K562 (cell line): ENCODE measurements at regions not wholly inside any gene's neighbourhood (a gene's known extent, or its start where the extent isn't known, plus 50 kb on each side); places are given as distances from the start of the nearest gene placed in this dataset.

Source experiments
- ATAC-seq: fragments of 200-7000 bp; cut with Tn5 transposase; 3 replicates; pipeline ENCODE4 v1.9.1; 2020; ENCODE audit warnings: moderate library complexity
- BruUV-seq: library from RNA; stranded (reverse); fragments of 400-500 nt; replicated peaks from 2 replicates; lab custom pipeline; 2021; lab: Mats Ljungman, UMichigan
- CTCF ChIA-PET: fragments of 300-600 bp; formaldehyde crosslinking; extraction: SDS; loops from one replicate; lab custom pipeline; 2021; ENCODE audit warnings: low intra/inter-chr PET ratio; lab: Yijun Ruan, JAX
- POLR2A ChIA-PET: fragments of 300-600, 350-650 bp; sonication (Branson Sonifier 250); formaldehyde crosslinking; extraction: SDS; loops from one replicate; lab custom pipeline; 2021; ENCODE audit warnings: antibody characterized with exemption, inconsistent platforms; lab: Yijun Ruan, JAX
- DNase-seq, 4 experiments: peaks; one replicate each; pipeline versions ENCODE4 v3.0.0 to v3.0.0-alpha.2; 2011 to 2018; ENCODE audit warnings: low spot score in 3 of 4, mixed read lengths in 3 of 4; ENCODE audit errors: extremely low read depth in 1 of 4
- FAIRE-seq: peaks from 2 replicates; lab custom pipeline; 2011; peaks lifted over from hg19 to GRCh38; lab: Jason Lieb, UNC
- H2AFZ ChIP-seq: 2 replicates; pipeline ENCODE4 v1.6.0; 2011; ENCODE audit warnings: low read depth, low read length, control low read depth, inconsistent platforms
- H3K27ac ChIP-seq: fragments of 200-600 bp; 3 replicates; pipeline ENCODE4 v1.8.0; 2011; ENCODE audit warnings: low read depth, mild to moderate bottlenecking, control low read depth, inconsistent platforms, low read length, moderate library complexity, mixed read lengths; ENCODE audit errors: extremely low read depth
- H3K27me3 ChIP-seq, 2 experiments: fragments of 300-600 bp in 1 of 2; 2 replicates in 1 of 2; 3 replicates in 1 of 2; pipeline versions ENCODE4 v1.6.0 to v1.8.0; 2011; ENCODE audit warnings: inconsistent platforms in 2 of 2, low read length in 2 of 2, mild to moderate bottlenecking in 1 of 2, mixed read lengths in 1 of 2, moderate library complexity in 1 of 2; ENCODE audit not compliant: control insufficient read depth in 2 of 2, insufficient read depth in 2 of 2
- H3K36me3 ChIP-seq: fragments of 300-600 bp; 3 replicates; pipeline ENCODE4 v1.8.0; 2011; ENCODE audit warnings: mild to moderate bottlenecking, low read length, inconsistent platforms; ENCODE audit not compliant: control insufficient read depth, insufficient read depth
- H3K4me1 ChIP-seq, 2 experiments: fragments of 200-600 bp in 1 of 2; replicated peaks in 1 of 2; 2 replicates in 1 of 2; 3 replicates in 1 of 2; pipeline versions ENCODE4 v1.5.1 to v1.8.0; 2011; ENCODE audit warnings: inconsistent platforms in 2 of 2, low read length in 2 of 2, mild to moderate bottlenecking in 1 of 2, mixed read lengths in 1 of 2, moderate library complexity in 1 of 2; ENCODE audit not compliant: control insufficient read depth in 2 of 2, insufficient read depth in 2 of 2
- H3K4me2 ChIP-seq: 2 replicates; pipeline ENCODE4 v1.6.1; 2011; ENCODE audit warnings: low read length, control low read depth, inconsistent platforms, mixed read lengths; ENCODE audit not compliant: insufficient read depth
- H3K4me3 ChIP-seq: fragments of 200-600 bp; sonication (generic), shearing (Covaris generic); 2 replicates; pipeline ENCODE4 v1.5.1; 2016; ENCODE audit warnings: control low read depth, inconsistent platforms
- H3K79me2 ChIP-seq: fragments of 200-600 bp; 3 replicates; pipeline ENCODE4 v1.8.0; 2011; ENCODE audit warnings: low read length, inconsistent platforms; ENCODE audit not compliant: control insufficient read depth, insufficient read depth
- H3K9ac ChIP-seq, 2 experiments: 2 replicates each; pipeline versions ENCODE4 v1.6.0 to v1.6.1; 2011; ENCODE audit warnings: low read depth in 2 of 2, low read length in 2 of 2, control low read depth in 1 of 2, inconsistent platforms in 1 of 2, mild to moderate bottlenecking in 1 of 2, mixed read lengths in 1 of 2; ENCODE audit not compliant: insufficient read depth in 1 of 2
- H3K9me1 ChIP-seq: one replicate; pipeline ENCODE4 v1.6.0; 2011; ENCODE audit warnings: inconsistent platforms, mild to moderate bottlenecking, low read length, moderate library complexity; ENCODE audit not compliant: control insufficient read depth, insufficient read depth
- H3K9me3 ChIP-seq: replicated peaks from 2 replicates; pipeline ENCODE4 v1.5.1; 2011; ENCODE audit warnings: low read depth, low read length, inconsistent platforms; ENCODE audit not compliant: control insufficient read depth, insufficient read depth
- H4K20me1 ChIP-seq: replicated peaks from 2 replicates; pipeline ENCODE4 v1.6.1; 2011; ENCODE audit warnings: low read length, inconsistent platforms, mixed read lengths; ENCODE audit not compliant: control insufficient read depth, insufficient read depth
- ARHGAP35 ChIP-seq: fragments of 450-650 bp; IDR thresholded peaks from 2 replicates; pipeline ENCODE4 v1.6.1; 2018; ENCODE audit not compliant: partially characterized antibody
- CHD4 ChIP-seq: fragments of 200-600 bp; sonication (generic); IDR thresholded peaks from 3 replicates; pipeline ENCODE4 v1.6.1; 2012; ENCODE audit warnings: low read depth, mild to moderate bottlenecking, mixed read lengths, low read length, inconsistent platforms; ENCODE audit not compliant: insufficient read depth, insufficient replicate concordance, poor library complexity, severe bottlenecking
- FOXA3 ChIP-seq, 2 experiments: fragments of 450-650 bp in 1 of 2; sonication (generic) in 1 of 2; formaldehyde crosslinking; IDR thresholded peaks in 1 of 2; conservative IDR thresholded peaks in 1 of 2; 2 replicates each; pipeline versions ENCODE4 v1.4.0 to v1.8.0; 2020 to 2022; ENCODE audit warnings: mild to moderate bottlenecking in 2 of 2, missing genetic modification reagents in 1 of 2
- KLF6 ChIP-seq: fragments of 250-450 bp; sonication (Bioruptor Pico); IDR thresholded peaks from 2 replicates; pipeline ENCODE4 v1.4.0; 2020; ENCODE audit warnings: mild to moderate bottlenecking, moderate library complexity, borderline replicate concordance
- MYNN ChIP-seq, 2 experiments: sonication (generic); formaldehyde crosslinking in 1 of 2; IDR thresholded peaks; 2 replicates each; pipeline versions ENCODE4 v1.5.0 to v1.6.1; 2016 to 2020; ENCODE audit warnings: antibody characterized with exemption in 1 of 2, missing genetic modification reagents in 1 of 2
- NCOA4 ChIP-seq: fragments of 450-650 bp; IDR thresholded peaks from 2 replicates; pipeline ENCODE4 v1.6.1; 2018; ENCODE audit warnings: mild to moderate bottlenecking; ENCODE audit not compliant: partially characterized antibody
- POLR2H ChIP-seq: IDR thresholded peaks from 2 replicates; pipeline ENCODE4 v1.6.1; 2016; ENCODE audit warnings: missing genetic modification characterization, low read depth, mild to moderate bottlenecking, control low read depth, missing compliant biosample characterization, moderate library complexity
- RHOXF2B ChIP-seq: fragments of 250-450 bp; sonication (Bioruptor Pico); conservative IDR thresholded peaks from 2 replicates; pipeline ENCODE4 v1.5.1; 2021
- SMARCB1 ChIP-seq: IDR thresholded peaks from 2 replicates; pipeline ENCODE4 v1.6.1; 2011; ENCODE audit warnings: improper control_type of control experiment, low read depth; ENCODE audit not compliant: insufficient read length
- TCF7L2 ChIP-seq: fragments of 150-350 bp; IDR thresholded peaks from 2 replicates; pipeline ENCODE4 v1.6.1; 2016; ENCODE audit warnings: low read depth, mild to moderate bottlenecking, low read length, moderate library complexity
- USF2 ChIP-seq: sonication (generic); formaldehyde crosslinking; IDR thresholded peaks from 2 replicates; pipeline ENCODE4 v1.5.0; 2020; ENCODE audit warnings: missing genetic modification reagents
- WHSC1 ChIP-seq: IDR thresholded peaks from one replicate; pipeline ENCODE4 v1.6.1; 2012; ENCODE audit warnings: low read length, control low read depth, inconsistent platforms
- ZBTB34 ChIP-seq: fragments of 250-450 bp; sonication (Bioruptor Pico); IDR thresholded peaks from 2 replicates; pipeline ENCODE4 v1.8.0; 2021; ENCODE audit warnings: mild to moderate bottlenecking, moderate library complexity
- ZHX1 ChIP-seq: fragments of 150-350 bp; conservative IDR thresholded peaks from 2 replicates; pipeline ENCODE4 v1.6.1; 2014; ENCODE audit warnings: low read length
- WGBS: fragments of 100-300 bp; shearing (Covaris generic); methylation state at CpG from one replicate; pipeline ENCODE4 v1.1.6; 2016; ENCODE audit warnings: low coverage, mixed read lengths; ENCODE audit not compliant: insufficient coverage; ENCODE audit errors: missing lambda C conversion rate; 5-methylcytosine and 5-hydroxymethylcytosine counted together
- in situ Hi-C: fragments of 300-500 bp; cut with MboI; formaldehyde crosslinking; loops from 4 replicates; pipeline ENCODE4 v1.15.0; 2018; ENCODE audit warnings: inconsistent platforms, mixed read lengths
- intact Hi-C: fragments of 100-400 bp; cut with micrococcal nuclease; formaldehyde crosslinking; loops from 2 replicates; pipeline ENCODE4 v1.14.2; 2022

DNA sequence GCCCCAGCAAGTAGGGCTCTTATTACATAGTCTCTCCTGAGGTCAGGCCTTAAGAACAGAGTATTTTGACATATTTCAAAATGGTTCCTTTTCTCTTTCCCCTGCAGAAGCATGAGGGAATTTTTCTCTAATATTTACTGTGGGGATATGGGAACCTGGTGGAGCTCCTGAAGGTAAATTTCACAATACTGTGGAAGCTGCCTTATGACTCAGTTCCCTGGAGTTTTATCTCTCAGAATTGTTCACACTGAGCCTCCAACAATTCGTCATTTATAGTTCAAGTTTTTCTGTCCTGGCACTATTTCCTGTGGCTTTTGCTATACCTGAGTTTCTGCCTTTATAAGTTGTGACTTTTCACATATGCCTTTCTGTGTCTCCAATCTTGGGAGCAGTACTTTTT is 607.2 kb upstream of the NDST4 start (continued):
- TF ChIP-seq ZBTB34 (no peak), RHOXF2B (no peak), NCOA4 (no peak), ARHGAP35 (no peak), POLR2H (tag) (no peak), ZHX1 (no peak)

DNA sequence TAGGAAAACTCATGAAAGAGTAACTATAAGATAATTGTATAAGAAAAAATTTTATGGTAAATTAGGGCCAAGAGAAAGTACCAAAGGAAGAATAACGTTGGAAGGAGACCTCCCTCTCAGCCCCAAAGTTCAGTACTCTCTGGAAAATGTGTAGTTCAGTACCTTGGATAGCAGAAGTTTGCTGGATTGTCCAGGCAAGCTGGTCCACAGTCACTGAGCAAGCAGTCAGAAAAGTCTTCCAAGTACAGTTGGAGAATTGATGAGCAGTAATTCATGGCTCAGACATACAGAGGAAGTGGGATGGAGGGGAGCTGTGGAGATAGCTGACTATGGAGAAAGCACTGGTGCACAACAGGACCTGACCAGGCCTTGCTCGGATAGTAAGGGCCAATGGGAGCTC is 598.2 kb upstream of the NDST4 start:
- no peak overlapping the region for H3K27ac ChIP-seq
- FAIRE-seq (no peak), ATAC-seq (no peak), DNase-seq (no peak)
- 0% methylated on average over 2 of the region's 2 CpGs for WGBS
- no TSS peak for BruUV-seq
- ChIA-PET POLR2A (no interaction called here), CTCF (no interaction called here)
- H3K79me2 ChIP-seq, result no peaks in the 10 kb centered on the region
- TF ChIP-seq SMARCB1, result no peak
- no peak for TF ChIP-seq CHD4
- no peak for TF ChIP-seq FOXA3 (CRISPR knock-in tag; conservative IDR thresholded peaks at IDR 0.05 in 1 of 2, IDR thresholded peaks at IDR 0.05 in 1 of 2)
- no peak for TF ChIP-seq KLF6 (CRISPR knock-in tag)
- TF ChIP-seq TCF7L2, result no peak
- TF ChIP-seq USF2, result no peak
- no peak for TF ChIP-seq MYNN (IDR thresholded peaks at IDR 0.05)
- TF ChIP-seq MYNN (CRISPR knock-in tag; IDR thresholded peaks at IDR 0.05), result no peak
- TF ChIP-seq WHSC1, result no peak
- intact Hi-C loops (no loop called here), in situ Hi-C loops (no loop called here)
- no peaks in the 10 kb centered on the region; the same call in 1 of the 2 replicates for H3K9me3 ChIP-seq
- H3K4me3 ChIP-seq, result no peak overlapping the region
- no peaks in the 10 kb centered on the region for H3K4me1 ChIP-seq
- no peak overlapping the region for H2AFZ ChIP-seq
- H4K20me1 ChIP-seq, result no peaks in the 10 kb centered on the region
- no peak overlapping the region for H3K4me2 ChIP-seq
- no peaks in the 10 kb centered on the region for H3K36me3 ChIP-seq
- no peak overlapping the region for H3K9ac ChIP-seq
- H3K9me1 ChIP-seq, result no peaks in the 10 kb centered on the region
- no peaks in the 10 kb centered on the region for H3K27me3 ChIP-seq
